ENCODE measurements at regions not wholly inside any gene's neighbourhood (a gene's known extent, or its start where the extent isn't known, plus 50 kb on each side); places are given as distances from the start of the nearest gene placed in this dataset.

GRCh38 chr3:66153481-66154443, 67.0 kb upstream of the SLC25A26 start:
- DNase-seq (ENCODE audit: low spot score): no peak
- in situ Hi-C loops (cut with MboI; ENCODE audit: low pct_unique_long_range_greater_than_20kb, low sequenced_read_pairs, unreplicated experiment): loop anchor here (25.0 kb wide), 1 partner anchor 366 kb away; no protein-coding TSS in a partner anchor
- no peak for TF ChIP-seq CTCF (IDR thresholded peaks at IDR 0.05; ENCODE audit: extremely low read depth, insufficient read depth, missing control alignments)

GRCh38 chr3:66152336-66152735, 68.5 kb upstream of the SLC25A26 start:
- in situ Hi-C loops (cut with MboI; ENCODE audit: low pct_unique_long_range_greater_than_20kb, low sequenced_read_pairs, unreplicated experiment): loop anchor here (25.0 kb wide), 1 partner anchor 365 kb away; no protein-coding TSS in a partner anchor
- no peak for DNase-seq (ENCODE audit: low spot score)
- no peak for TF ChIP-seq CTCF (IDR thresholded peaks at IDR 0.05; ENCODE audit: extremely low read depth, insufficient read depth, missing control alignments)

- in situ Hi-C loops (cut with MboI; ENCODE audit: low pct_unique_long_range_greater_than_20kb, low sequenced_read_pairs, unreplicated experiment): loop anchor here (25.0 kb wide), 1 partner anchor 364 kb away; no protein-coding TSS in a partner anchor
- no peak for TF ChIP-seq CTCF (IDR thresholded peaks at IDR 0.05; ENCODE audit: extremely low read depth, insufficient read depth, missing control alignments)
- no peak for DNase-seq (ENCODE audit: low spot score)
Observed at GRCh38 chr3:66150977-66151376, 69.8 kb upstream of the SLC25A26 start.

- DNase-seq (ENCODE audit: low spot score): no peak
- in situ Hi-C loops (cut with MboI; ENCODE audit: low pct_unique_long_range_greater_than_20kb, low sequenced_read_pairs, unreplicated experiment): no loop called here
- no peak for TF ChIP-seq CTCF (IDR thresholded peaks at IDR 0.05; ENCODE audit: extremely low read depth, insufficient read depth, missing control alignments)
Observed at GRCh38 chr3:66149269-66149668, 71.5 kb upstream of the SLC25A26 start.

GRCh38 chr3:66145408-66145733, 75.4 kb upstream of the SLC25A26 start:
- DNase-seq (ENCODE audit: low spot score): no peak
- no peak for TF ChIP-seq CTCF (IDR thresholded peaks at IDR 0.05; ENCODE audit: extremely low read depth, insufficient read depth, missing control alignments)
- in situ Hi-C loops (cut with MboI; ENCODE audit: low pct_unique_long_range_greater_than_20kb, low sequenced_read_pairs, unreplicated experiment): no loop called here

- in situ Hi-C loops (cut with MboI; ENCODE audit: low pct_unique_long_range_greater_than_20kb, low sequenced_read_pairs, unreplicated experiment): no loop called here
- no peak for DNase-seq (ENCODE audit: low spot score)
- no peak for TF ChIP-seq CTCF (IDR thresholded peaks at IDR 0.05; ENCODE audit: extremely low read depth, insufficient read depth, missing control alignments)
Observed at GRCh38 chr3:66144568-66145407, 76.0 kb upstream of the SLC25A26 start.
